ENCODE measurements at regions not wholly inside any gene's neighbourhood (a gene's known extent, or its start where the extent isn't known, plus 50 kb on each side); places are given as distances from the start of the nearest gene placed in this dataset.

DNA sequence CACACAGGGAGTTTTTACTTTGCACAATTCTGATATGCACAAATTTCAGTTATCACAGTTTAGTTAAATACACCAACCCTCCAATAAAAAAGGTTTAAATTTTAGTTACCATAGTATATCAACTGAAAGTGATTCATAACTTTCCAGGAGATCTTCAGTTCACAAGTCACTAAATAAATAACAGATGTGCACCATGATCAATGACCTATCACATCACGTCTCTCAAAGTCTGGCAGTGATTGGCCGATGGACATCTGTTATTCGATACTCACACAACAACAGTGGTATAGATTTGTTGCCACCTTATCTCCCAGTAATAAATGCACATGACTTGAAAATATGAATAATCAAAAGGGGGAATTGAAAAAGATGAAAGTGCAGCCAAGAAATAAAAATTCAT lies 66.8 kb upstream of the PTCHD4 start (continued):
- TF ChIP-seq SOX13 (IDR thresholded peaks at IDR 0.05): no peak
- no peak for TF ChIP-seq SOX13 (CRISPR knock-in tag; conservative IDR thresholded peaks at IDR 0.05 in 1 of 2, IDR thresholded peaks at IDR 0.05 in 1 of 2)

DNA sequence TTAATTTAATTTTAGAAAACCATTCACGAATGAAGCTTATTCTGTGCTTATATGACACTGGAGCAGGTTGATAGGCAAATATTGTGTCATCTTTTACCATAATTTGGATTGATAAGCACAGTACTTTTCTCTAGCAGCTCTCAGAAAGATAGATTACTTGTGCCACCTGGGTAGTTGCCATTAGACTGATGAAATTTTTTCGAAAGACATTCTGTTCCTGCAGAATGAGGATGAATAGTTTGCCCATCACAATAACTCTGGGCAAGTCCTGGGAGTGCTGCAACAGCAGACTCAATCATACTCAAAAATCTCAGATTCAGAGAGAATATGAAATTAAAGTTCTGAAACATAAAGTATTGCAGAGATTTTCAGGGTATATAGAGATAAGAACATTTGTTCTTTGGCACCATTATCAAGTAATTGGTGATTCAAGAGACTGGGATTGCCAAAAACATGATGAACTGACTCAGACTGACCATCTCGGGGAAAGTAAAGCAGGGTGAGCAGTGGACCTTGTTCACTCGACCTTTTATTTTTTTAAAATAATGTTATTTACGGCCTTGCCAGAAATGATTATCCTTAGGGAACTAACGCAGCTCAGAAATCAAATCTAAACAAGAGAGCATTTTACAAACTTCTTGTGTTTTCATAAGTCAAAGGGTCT lies 65.8 kb upstream of the PTCHD4 start:
- intact Hi-C loops (cut with micrococcal nuclease; ENCODE audit: unreplicated experiment): no loop called here
- ATAC-seq (no peak), DNase-seq (ENCODE audit: low spot score) (no peak), FAIRE-seq (no peak)
- Histone ChIP-seq H3K4me3 (replicated peaks in 1 of 3; ENCODE audit: insufficient read depth in 1 of 3, low read depth in 2 of 3, low read length in 3 of 3) (no peak overlapping the region), H3K79me2 (ENCODE audit: insufficient read depth, low read length) (no peaks in the 10 kb centered on the region), H3K27ac (ENCODE audit: extremely low read length, insufficient read depth, low read length) (no peak overlapping the region), H3K9ac (ENCODE audit: insufficient read depth, low read depth, low read length) (no peak overlapping the region), H3K27me3 (ENCODE audit: control insufficient read depth in 1 of 2, insufficient read depth in 2 of 2, low read length in 2 of 2) (no peaks in the 10 kb centered on the region), H3K4me1 (ENCODE audit: insufficient read depth, low read length) (no peaks in the 10 kb centered on the region), H3K9me3 (ENCODE audit: low read length) (no peaks in the 10 kb centered on the region), H4K20me1 (ENCODE audit: insufficient read depth, low read length) (no peaks in the 10 kb centered on the region), H3K4me2 (ENCODE audit: low read depth, low read length) (no peak overlapping the region), H2AFZ (ENCODE audit: low read length) (no peak overlapping the region), H3K36me3 (replicated peaks in 1 of 2; ENCODE audit: control insufficient read depth in 1 of 2, insufficient read depth in 2 of 2, low read length in 2 of 2) (no peaks in the 10 kb centered on the region)
- under 1% methylated on average over 6 of the region's 6 CpGs for WGBS (ENCODE audit: low lambda C conversion rate)
- in situ Hi-C loops (cut with HindIII; ENCODE audit: extremely low pct_ligation_motif_present, low pct_unique_long_range_greater_than_20kb): no loop called here
- CTCF ChIA-PET (ENCODE audit: low intra/inter-chr PET ratio, low total read pairs): no interaction called here
- no TSS peak for BruUV-seq (replicated peaks)
- POLR2A ChIA-PET: no interaction called here
- TF ChIP-seq CHD2 (IDR thresholded peaks at IDR 0.05; ENCODE audit: low read depth, low read length) (no peak), ZNF788 (CRISPR knock-in tag; IDR thresholded peaks at IDR 0.05; ENCODE audit: borderline replicate concordance) (no peak), FOXJ3 (CRISPR knock-in tag; IDR thresholded peaks at IDR 0.05; ENCODE audit: borderline replicate concordance) (no peak), ZNF616 (CRISPR knock-in tag; IDR thresholded peaks at IDR 0.05; ENCODE audit: low read depth) (no peak), TOPORS (CRISPR knock-in tag; IDR thresholded peaks at IDR 0.05) (no peak)
- TF ChIP-seq, protein P1, sequence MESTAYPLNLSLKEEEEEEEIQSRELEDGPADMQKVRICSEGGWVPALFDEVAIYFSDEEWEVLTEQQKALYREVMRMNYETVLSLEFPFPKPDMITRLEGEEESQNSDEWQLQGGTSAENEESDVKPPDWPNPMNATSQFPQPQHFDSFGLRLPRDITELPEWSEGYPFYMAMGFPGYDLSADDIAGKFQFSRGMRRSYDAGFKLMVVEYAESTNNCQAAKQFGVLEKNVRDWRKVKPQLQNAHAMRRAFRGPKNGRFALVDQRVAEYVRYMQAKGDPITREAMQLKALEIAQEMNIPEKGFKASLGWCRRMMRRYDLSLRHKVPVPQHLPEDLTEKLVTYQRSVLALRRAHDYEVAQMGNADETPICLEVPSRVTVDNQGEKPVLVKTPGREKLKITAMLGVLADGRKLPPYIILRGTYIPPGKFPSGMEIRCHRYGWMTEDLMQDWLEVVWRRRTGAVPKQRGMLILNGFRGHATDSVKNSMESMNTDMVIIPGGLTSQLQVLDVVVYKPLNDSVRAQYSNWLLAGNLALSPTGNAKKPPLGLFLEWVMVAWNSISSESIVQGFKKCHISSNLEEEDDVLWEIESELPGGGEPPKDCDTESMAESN (CRISPR knock-in tag; conservative IDR thresholded peaks at IDR 0.05): no peak
- TF ChIP-seq, protein P2, sequence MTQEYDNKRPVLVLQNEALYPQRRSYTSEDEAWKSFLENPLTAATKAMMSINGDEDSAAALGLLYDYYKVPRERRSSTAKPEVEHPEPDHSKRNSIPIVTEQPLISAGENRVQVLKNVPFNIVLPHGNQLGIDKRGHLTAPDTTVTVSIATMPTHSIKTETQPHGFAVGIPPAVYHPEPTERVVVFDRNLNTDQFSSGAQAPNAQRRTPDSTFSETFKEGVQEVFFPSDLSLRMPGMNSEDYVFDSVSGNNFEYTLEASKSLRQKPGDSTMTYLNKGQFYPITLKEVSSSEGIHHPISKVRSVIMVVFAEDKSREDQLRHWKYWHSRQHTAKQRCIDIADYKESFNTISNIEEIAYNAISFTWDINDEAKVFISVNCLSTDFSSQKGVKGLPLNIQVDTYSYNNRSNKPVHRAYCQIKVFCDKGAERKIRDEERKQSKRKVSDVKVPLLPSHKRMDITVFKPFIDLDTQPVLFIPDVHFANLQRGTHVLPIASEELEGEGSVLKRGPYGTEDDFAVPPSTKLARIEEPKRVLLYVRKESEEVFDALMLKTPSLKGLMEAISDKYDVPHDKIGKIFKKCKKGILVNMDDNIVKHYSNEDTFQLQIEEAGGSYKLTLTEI (CRISPR knock-in tag; conservative IDR thresholded peaks at IDR 0.05): no peak
- TF ChIP-seq, protein P3, sequence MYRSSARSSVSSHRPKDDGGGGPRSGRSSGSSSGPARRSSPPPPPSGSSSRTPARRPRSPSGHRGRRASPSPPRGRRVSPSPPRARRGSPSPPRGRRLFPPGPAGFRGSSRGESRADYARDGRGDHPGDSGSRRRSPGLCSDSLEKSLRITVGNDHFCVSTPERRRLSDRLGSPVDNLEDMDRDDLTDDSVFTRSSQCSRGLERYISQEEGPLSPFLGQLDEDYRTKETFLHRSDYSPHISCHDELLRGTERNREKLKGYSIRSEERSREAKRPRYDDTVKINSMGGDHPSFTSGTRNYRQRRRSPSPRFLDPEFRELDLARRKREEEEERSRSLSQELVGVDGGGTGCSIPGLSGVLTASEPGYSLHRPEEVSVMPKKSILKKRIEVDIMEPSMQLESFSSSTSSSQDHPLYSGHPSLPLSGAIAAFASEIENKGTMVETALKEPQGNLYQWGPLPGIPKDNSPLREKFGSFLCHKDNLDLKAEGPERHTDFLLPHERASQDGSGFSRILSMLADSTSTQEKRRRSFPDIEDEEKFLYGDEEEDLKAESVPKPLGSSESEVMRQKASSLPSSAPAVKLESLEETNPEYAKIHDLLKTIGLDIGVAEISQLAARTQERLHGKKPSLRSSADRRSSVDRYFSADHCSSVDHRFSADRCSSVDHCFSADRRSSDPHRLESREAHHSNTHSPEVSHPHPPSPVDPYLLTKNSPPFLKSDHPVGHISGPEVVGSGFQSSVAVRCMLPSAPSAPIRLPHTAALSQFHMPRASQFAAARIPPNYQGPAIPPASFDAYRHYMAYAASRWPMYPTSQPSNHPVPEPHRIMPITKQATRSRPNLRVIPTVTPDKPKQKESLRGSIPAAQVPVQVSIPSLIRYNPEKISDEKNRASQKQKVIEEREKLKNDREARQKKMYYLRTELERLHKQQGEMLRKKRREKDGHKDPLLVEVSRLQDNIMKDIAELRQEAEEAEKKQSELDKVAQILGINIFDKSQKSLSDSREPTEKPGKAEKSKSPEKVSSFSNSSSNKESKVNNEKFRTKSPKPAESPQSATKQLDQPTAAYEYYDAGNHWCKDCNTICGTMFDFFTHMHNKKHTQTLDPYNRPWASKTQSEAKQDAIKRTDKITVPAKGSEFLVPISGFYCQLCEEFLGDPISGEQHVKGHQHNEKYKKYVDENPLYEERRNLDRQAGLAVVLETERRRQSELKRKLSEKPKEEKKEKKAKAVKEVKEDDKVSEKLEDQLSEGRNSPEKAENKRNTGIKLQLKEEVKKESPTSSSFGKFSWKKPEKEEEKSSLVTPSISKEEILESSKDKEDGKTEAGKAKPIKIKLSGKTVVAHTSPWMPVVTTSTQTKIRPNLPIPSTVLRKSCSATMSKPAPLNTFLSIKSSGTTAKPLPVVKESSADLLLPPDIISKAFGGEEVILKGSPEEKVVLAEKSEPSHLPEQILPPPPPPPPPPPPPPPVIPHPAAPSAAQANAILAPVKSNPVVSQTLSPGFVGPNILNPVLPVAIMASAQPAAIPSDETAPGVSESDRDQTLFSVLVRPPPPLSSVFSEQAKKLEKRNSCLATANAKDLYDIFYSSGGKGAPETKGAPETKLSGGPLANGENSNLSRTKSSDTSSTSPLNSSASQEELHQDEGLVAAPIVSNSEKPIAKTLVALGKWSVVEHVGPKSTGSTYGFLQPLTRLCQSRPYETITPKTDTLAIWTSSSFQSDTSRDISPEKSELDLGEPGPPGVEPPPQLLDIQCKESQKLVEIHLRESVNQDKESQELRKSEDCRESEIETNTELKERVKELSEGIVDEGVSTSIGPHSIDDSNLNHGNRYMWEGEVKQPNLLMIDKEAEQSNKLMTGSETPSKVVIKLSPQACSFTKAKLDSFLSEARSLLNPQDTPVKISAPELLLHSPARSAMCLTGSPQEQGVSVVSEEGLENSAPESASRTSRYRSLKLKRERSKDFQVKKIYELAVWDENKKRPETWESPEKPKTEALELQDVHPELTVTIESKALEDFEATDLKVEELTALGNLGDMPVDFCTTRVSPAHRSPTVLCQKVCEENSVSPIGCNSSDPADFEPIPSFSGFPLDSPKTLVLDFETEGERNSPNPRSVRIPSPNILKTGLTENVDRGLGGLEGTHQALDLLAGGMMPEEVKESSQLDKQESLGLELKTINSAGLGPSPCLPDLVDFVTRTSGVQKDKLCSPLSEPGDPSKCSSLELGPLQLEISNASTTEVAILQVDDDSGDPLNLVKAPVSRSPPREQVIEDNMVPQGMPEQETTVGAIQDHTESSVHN (CRISPR knock-in tag; IDR thresholded peaks at IDR 0.05): no peak
